Natural killer cell (primary cell): ENCODE measurements at regions not wholly inside any gene's neighbourhood (a gene's known extent, or its start where the extent isn't known, plus 50 kb on each side); places are given as distances from the start of the nearest gene placed in this dataset.

Experiments
- ATAC-seq, 3 donors: fragments of 150-1000 bp in 2 of 3; fragments of 200-7000 bp in 1 of 3; cut with Tn5 transposase; 1 replicate in 1 of 3; 2 replicates in 2 of 3; pipeline ENCODE4 v1.10.0; 2021; ENCODE audit warnings: mild to moderate bottlenecking in 2 of 3, moderate library complexity in 2 of 3
- DNase-seq, 2 donors: peaks; one replicate each; pipeline versions ENCODE4 v3.0.0 to v3.0.0-alpha.2; 2013 to 2021; ENCODE audit warnings: mixed read lengths in 1 of 2
- H3K27ac ChIP-seq: one replicate; pipeline ENCODE4 v1.5.1; 2013; ENCODE audit warnings: mild to moderate bottlenecking, low read length
- H3K27me3 ChIP-seq: one replicate; pipeline ENCODE4 v1.6.1; 2013; ENCODE audit warnings: low read length; ENCODE audit not compliant: control insufficient read depth, insufficient read depth
- H3K36me3 ChIP-seq: one replicate; pipeline ENCODE4 v1.6.1; 2013; ENCODE audit warnings: low read length; ENCODE audit not compliant: control insufficient read depth, insufficient read depth
- H3K4me1 ChIP-seq: one replicate; pipeline ENCODE4 v1.6.1; 2013; ENCODE audit warnings: low read length; ENCODE audit not compliant: control insufficient read depth, insufficient read depth
- H3K4me3 ChIP-seq: one replicate; pipeline ENCODE4 v1.5.1; 2013; ENCODE audit warnings: low read length
- H3K9me3 ChIP-seq: one replicate; pipeline ENCODE4 v1.6.1; 2013; ENCODE audit warnings: low read length; ENCODE audit not compliant: control insufficient read depth, insufficient read depth
- H3K27ac Mint-ChIP-seq, 2 donors: one replicate each; pipeline ENCODE4 v1.8.0; 2022; ENCODE audit warnings: mild to moderate bottlenecking in 2 of 2, mixed read lengths in 2 of 2, moderate library complexity in 1 of 2
- H3K27me3 Mint-ChIP-seq, 2 donors: one replicate each; pipeline ENCODE4 v1.8.0; 2022; ENCODE audit warnings: low read depth in 2 of 2, mixed read lengths in 2 of 2
- H3K36me3 Mint-ChIP-seq: one replicate; pipeline ENCODE4 v1.8.0; 2022; ENCODE audit warnings: mixed read lengths
- H3K4me1 Mint-ChIP-seq, 2 donors: one replicate each; pipeline ENCODE4 v1.8.0; 2022; ENCODE audit warnings: mixed read lengths in 2 of 2
- H3K4me3 Mint-ChIP-seq: one replicate; pipeline ENCODE4 v1.8.0; 2022; ENCODE audit warnings: mild to moderate bottlenecking, moderate library complexity, mixed read lengths
- H3K9me3 Mint-ChIP-seq, 2 donors: one replicate each; pipeline ENCODE4 v1.8.0; 2022; ENCODE audit warnings: mixed read lengths in 2 of 2
- WGBS: methylation state at CpG from one replicate; pipeline ENCODE4 v1.1.7; 2013; ENCODE audit warnings: missing lambda C conversion rate; ENCODE audit not compliant: insufficient coverage; 5-methylcytosine and 5-hydroxymethylcytosine counted together
- intact Hi-C: fragments of 100-400 bp; cut with micrococcal nuclease; formaldehyde crosslinking; loops from one replicate; pipeline ENCODE4 v1.14.2; 2022
- TF ChIP-seq, protein P1 (sequence below): fragments of 200-600 bp; IDR thresholded peaks from one replicate; pipeline ENCODE4 v1.8.0; 2022; ENCODE audit warnings: antibody characterized with exemption

- intact Hi-C loops, result no loop called here
- H3K27ac ChIP-seq, result no peak overlapping the region
Observed at GRCh38 chr15:62495670-62496614, 330.9 kb upstream of the C2CD4B start.

GRCh38 chr15:62497356-62497755, 332.3 kb upstream of the C2CD4B start:
- TF ChIP-seq, protein P1, sequence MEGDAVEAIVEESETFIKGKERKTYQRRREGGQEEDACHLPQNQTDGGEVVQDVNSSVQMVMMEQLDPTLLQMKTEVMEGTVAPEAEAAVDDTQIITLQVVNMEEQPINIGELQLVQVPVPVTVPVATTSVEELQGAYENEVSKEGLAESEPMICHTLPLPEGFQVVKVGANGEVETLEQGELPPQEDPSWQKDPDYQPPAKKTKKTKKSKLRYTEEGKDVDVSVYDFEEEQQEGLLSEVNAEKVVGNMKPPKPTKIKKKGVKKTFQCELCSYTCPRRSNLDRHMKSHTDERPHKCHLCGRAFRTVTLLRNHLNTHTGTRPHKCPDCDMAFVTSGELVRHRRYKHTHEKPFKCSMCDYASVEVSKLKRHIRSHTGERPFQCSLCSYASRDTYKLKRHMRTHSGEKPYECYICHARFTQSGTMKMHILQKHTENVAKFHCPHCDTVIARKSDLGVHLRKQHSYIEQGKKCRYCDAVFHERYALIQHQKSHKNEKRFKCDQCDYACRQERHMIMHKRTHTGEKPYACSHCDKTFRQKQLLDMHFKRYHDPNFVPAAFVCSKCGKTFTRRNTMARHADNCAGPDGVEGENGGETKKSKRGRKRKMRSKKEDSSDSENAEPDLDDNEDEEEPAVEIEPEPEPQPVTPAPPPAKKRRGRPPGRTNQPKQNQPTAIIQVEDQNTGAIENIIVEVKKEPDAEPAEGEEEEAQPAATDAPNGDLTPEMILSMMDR, result no peak
- Mint-ChIP-seq H3K27me3 (peaks cover 0 to 9% of the 10 kb centered on the region in 2 donors), H3K4me1 (no peaks in the 10 kb centered on the region), H3K27ac (no peak overlapping the region), H3K4me3 (no peak overlapping the region), H3K9me3 (no peaks in the 10 kb centered on the region), H3K36me3 (no peaks in the 10 kb centered on the region)
- DNase-seq (no peak), ATAC-seq (no peak)
- no peak overlapping the region for H3K4me3 ChIP-seq
- H3K4me1 ChIP-seq, result no peaks in the 10 kb centered on the region
- intact Hi-C loops, result no loop called here
- H3K27me3 ChIP-seq, result no peaks in the 10 kb centered on the region
- WGBS, result 82% methylated on average over 2 of the region's 2 CpGs
- H3K27ac ChIP-seq, result no peak overlapping the region
- no peaks in the 10 kb centered on the region for H3K36me3 ChIP-seq
- no peaks in the 10 kb centered on the region for H3K9me3 ChIP-seq

More at GRCh38 chr15:62495670-62496614, 330.9 kb upstream of the C2CD4B start:
- ATAC-seq (no peak), DNase-seq (no peak)
- no peak overlapping the region for H3K27ac Mint-ChIP-seq
- H3K4me3 Mint-ChIP-seq, result no peak overlapping the region
- no peaks in the 10 kb centered on the region for H3K4me1 Mint-ChIP-seq
- no peak overlapping the region for H3K4me3 ChIP-seq
- TF ChIP-seq, protein P1, result no peak
- WGBS, result 83% methylated on average over 7 of the region's 9 CpGs
- no peaks in the 10 kb centered on the region for H3K4me1 ChIP-seq
- H3K36me3 ChIP-seq, result no peaks in the 10 kb centered on the region
- H3K27me3 ChIP-seq, result no peaks in the 10 kb centered on the region
- no peaks in the 10 kb centered on the region for H3K36me3 Mint-ChIP-seq
- H3K9me3 ChIP-seq, result no peaks in the 10 kb centered on the region
- H3K27me3 Mint-ChIP-seq, result peaks cover 0 to 9% of the 10 kb centered on the region in 2 donors
- H3K9me3 Mint-ChIP-seq, result no peaks in the 10 kb centered on the region

GRCh38 chr15:62498278-62498677, 333.2 kb upstream of the C2CD4B start:
- TF ChIP-seq, protein P1, result no peak
- H3K4me1 Mint-ChIP-seq, result no peaks in the 10 kb centered on the region
- intact Hi-C loops, result no loop called here

More at GRCh38 chr15:62498278-62498677, 333.2 kb upstream of the C2CD4B start:
- ATAC-seq (no peak), DNase-seq (no peak)
- no peaks in the 10 kb centered on the region for H3K4me1 ChIP-seq
- H3K27me3 ChIP-seq, result no peaks in the 10 kb centered on the region
- H3K4me3 ChIP-seq, result no peak overlapping the region
- no peaks in the 10 kb centered on the region for H3K36me3 Mint-ChIP-seq
- H3K27ac ChIP-seq, result no peak overlapping the region
- H3K9me3 ChIP-seq, result no peaks in the 10 kb centered on the region
- H3K36me3 ChIP-seq, result no peaks in the 10 kb centered on the region
- no peak overlapping the region for H3K27ac Mint-ChIP-seq
- peaks cover 0 to 9% of the 10 kb centered on the region in 2 donors for H3K27me3 Mint-ChIP-seq
- WGBS, result 90% methylated on average over 4 of the region's 4 CpGs
- H3K9me3 Mint-ChIP-seq, result no peaks in the 10 kb centered on the region
- H3K4me3 Mint-ChIP-seq, result no peak overlapping the region
